Bone marrow (tissue), 2 donors: ENCODE measurements at regions not wholly inside any gene's neighbourhood (a gene's known extent, or its start where the extent isn't known, plus 50 kb on each side); places are given as distances from the start of the nearest gene placed in this dataset.
"Not testable (repeated sequence)": the region's sequence is repeated elsewhere in the genome, so short reads cannot be mapped to it uniquely, and the experiment has no call there.

Source experiments
- DNase-seq, 2 donors: peaks; one replicate each; lab custom pipeline; 2025; lab: John Stamatoyannopoulos, UW

DNA sequence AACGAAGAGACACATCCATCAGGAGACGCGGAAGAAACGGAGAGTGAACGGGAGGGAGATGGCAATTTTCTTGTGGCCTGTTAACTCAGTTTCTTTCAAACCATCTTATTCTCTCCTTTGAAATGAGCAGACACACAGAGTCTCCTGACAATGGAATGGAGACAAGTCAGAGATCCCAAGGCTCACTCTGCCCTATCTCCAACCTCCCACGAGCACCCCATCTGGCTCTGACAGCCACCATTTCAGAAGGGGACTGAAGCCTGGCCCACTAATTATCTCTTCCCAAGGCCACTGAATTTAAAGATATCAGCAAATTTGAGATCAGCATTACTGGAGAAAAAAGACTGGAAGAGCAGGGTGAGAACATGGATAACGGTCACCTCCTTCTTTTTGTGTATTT is 215.6 kb downstream of the DHX15 start:
- no peak for DNase-seq

DNA sequence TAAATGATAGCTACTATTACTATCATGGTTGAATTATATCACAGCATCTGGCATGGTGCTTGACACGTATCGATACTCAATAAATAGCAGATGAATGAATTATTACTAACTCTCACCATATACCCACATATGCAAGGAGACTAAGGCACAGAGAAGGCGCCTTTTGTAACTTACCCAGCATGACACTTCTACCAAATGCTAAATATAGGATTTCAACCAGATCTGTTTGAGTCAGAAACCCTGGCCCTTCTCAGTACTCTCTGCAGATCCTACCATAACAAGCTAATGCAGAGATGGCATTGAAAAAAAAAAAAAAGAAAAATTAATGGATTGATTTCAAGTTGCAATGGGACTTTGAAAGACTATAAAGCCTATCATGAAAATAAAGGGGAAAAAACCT is 219.5 kb downstream of the DHX15 start:
- no peak for DNase-seq

DNA sequence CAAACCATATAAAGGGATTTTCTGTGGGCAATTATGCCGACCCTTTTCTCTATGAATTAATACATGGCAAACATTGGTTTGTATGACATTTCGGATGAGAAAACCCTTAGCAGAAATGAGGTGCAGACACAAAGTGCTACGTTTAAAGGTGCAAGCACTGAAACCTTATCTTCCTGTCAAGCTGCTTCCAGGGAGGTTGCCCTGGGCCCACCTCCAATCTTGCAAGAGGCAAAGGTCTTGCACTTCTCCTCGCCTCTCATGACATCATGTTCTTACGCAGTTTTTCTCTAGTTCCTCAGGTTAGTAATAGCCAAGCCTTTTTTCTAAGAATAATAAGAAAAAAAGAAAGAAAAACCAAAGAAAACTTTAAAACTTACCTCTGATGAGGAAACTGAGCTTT is 220.1 kb downstream of the DHX15 start:
- DNase-seq = no peak

DNA sequence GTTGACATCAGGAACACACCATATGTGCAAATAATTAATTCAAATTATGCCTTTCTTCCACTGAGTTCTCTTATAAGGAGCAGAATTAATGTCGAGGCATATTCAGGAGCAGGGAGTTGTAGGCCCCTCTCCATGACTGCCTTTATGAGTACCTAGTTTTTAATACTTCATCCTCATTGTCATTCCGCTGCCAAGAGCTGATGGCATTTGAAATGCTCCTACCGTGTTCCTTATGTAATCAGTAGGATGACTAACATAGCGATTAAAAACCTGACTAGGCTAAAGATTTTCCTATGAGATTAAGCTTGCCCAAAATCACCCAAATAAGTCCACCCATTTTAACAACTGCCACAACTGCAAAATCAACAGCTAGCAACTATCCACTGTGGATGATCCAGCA is 220.6 kb downstream of the DHX15 start:
- DNase-seq = no peak

DNA sequence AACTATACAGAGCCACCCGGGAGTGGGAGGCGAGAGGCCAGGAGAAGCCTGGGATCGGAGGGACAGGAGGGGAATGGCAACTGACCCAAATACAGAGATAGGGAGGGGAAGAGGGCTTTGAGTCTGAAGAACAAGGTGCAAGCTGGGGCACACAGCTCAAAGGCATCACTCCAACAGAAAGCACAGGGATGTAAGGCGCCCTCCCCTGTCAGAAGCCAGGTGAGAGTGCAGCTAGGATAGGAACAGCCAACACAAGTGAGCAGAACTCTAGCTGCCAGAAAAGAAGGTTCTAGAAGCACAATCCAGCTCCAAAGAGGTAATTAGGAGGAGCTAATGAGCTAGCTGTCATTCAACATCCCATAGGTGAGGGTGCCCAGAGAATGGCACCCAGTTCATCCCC is 232.2 kb downstream of the DHX15 start:
- no peak for DNase-seq

DNA sequence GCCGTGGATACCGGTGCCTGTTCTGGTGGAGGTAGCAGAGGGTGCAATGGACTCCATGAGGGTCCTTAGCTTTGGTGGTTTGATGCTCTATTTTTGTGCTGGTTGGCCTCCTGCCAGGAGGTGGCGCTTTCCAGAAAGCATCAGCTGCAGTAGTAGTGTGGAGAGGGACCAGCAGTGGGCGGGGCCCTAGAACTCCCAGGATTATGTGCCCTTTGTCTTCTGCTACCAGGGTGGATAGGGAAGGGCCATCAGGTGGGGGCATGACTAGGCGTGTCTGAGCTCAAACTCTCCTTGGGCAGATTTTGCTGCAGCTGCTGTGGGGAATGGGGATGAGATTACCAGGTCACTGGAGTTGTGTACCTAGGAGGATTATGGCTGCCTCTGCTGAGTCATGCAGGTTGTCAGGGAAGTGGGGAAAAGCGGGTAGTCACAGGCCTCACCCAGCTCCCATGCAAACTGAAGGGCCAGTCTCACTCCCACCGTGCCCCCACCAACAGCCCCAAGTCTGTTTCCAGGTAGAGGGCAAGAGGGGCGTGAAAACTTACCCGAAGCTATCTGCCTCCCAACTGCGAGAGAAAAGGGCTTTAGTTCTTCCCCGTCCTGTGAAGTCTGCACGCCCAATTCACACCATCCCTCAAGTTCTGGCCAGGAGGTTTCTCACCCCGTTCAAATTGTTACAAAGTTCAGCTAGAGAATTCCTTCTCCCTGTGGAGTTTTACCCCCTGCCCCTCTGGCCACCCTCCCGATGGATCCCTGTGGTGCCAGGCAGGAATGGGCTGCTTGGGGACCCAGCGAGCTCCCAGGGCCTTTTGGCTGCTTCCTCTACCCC is 235.0 kb downstream of the DHX15 start:
- DNase-seq = not testable (repeated sequence)

DNA sequence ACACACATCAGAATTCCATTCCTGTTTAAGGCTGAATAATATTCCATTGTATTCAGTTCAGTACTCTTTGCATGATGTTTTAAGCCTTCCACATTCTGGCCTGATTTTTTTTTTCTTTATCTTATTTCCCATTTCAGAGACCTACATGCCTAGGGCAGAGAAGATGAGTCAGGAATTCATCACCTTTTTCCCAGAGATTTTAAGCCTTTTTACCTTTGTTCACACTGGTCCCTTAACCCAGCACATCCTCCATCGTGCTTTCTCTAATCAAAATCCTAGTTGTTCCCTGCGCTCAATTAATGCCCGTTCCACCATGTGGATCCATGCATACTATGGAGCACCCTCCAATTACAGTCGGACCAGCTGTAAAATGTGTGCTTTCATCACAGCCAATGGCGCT is 245.1 kb downstream of the DHX15 start:
- no peak for DNase-seq

DNA sequence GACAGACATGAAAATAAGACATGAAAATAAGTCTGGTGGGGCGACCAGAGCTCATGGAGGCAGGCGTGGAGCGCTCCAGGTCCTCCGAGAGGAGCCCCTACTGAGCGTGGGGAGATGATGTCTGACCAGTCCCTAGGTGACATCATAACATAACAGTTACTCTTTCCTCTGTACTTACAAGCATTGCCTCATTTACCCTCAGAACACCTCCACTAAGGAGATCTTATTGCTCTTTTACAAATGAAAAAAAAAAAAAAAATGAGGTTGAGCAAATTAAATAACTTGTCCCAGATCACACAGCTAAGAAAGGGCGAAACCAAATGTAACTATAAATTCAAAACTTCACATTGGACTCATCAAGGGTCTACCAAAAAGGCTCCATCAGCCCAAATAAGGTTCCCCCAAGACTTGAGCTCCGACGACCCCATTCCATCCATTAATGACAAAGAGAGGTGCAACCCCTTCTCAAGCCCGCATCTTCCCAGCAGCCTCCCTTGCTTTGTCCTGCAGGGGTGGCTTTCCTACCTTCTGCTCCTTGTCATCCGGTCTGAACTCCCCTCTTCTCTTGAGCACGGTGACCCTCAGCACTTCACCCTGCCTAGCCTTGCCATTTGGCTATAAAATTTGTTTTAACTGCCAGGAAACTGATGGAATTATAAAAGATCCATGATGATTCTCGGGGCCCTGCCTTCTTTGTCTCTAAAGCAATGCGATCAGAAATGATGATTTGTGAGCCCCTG is 246.7 kb downstream of the DHX15 start:
- DNase-seq = no peak

DNA sequence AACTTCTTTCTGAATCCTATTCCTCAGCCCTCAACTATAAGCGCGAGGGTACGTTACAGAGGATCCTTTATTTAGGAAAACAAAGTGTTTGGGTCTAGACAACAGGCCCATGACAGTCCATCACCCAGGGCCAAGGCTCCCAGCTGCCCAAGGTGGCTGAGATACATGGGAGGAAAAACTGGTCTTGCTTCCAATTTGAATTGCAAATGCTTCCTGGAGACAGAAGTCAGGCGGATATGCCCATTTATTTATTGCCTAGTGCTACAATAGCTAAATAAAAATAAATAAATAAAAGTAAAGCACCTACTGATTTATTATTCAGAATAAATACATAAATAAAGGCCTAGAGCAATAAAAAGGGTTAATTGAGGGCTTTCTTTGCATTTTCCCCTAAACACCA is 248.7 kb downstream of the DHX15 start:
- no peak for DNase-seq

DNA sequence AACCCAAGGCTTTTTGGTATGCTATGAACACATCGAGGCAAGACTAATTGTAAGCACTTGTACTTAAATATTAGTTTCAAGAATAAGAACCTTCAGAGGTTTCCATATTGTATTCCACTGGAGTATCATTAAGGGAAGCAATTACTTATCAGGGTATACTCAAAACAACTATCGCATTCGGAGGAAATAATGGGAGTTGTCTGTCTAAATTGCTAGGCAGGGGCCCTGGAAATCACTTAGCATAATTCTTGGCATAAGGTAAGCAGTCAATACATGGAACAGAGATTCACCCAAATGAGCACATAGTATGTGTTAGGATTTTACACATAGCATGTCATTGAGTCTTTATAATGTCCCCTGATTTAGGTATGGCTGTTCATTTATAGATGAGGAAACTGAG is 249.4 kb downstream of the DHX15 start:
- no peak for DNase-seq

DNA sequence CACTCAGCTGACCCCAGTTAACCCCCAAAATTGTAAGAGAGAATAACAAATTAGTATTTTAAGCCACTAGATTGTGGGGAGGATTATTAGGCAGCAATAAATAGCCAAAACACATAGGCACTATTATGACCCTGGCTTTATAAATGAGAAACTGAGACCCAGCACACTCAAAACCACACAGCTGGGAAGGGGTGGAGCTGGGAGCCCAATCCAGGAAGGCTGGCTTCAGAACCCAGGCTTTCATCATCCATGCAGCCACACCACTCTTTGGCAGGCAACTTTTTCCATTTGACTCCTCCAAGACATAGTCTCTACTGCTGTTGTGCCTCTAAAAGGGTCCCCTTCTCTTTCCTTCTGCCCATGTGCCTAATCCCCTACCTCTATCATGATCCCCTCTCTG is 253.8 kb downstream of the DHX15 start:
- DNase-seq = no peak

DNA sequence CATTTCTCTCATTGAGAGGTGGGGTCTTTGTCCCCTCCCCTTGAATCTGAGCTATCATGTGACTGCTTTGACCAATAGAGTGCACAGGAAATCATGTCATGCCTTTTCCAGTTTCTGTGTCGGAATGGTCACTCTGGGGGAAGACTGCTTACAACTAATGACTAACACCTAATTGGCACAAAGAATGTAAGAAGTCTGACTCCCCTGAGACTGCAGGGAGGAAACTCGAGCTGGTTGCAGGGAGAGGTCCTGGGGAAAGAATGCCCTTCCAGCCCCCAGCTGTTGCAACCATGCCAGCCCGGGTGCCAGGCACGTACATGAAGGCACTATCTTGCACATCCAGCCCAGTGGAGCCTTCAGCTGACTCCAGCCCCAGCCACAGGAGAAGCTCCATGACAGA is 254.2 kb downstream of the DHX15 start:
- DNase-seq = no peak

DNA sequence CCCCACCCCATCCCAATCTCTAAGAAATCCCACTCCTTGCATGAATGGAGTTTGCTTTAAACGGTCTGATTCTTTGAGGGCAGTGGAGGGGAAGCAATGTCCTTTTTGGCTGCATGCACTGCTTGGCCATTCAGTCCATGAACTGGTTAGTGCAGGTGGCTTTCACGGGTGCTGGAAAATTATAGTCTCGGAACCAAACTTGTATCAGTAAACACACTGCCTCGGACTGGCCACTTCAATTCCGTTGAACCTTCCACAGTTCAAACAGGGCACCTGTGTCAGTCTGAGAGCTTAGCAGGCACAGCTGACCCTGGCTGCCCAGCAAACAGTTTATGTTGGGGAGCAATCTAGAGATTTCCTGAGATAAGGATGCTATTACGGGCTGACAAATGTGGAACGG is 255.6 kb downstream of the DHX15 start:
- DNase-seq = no peak

DNA sequence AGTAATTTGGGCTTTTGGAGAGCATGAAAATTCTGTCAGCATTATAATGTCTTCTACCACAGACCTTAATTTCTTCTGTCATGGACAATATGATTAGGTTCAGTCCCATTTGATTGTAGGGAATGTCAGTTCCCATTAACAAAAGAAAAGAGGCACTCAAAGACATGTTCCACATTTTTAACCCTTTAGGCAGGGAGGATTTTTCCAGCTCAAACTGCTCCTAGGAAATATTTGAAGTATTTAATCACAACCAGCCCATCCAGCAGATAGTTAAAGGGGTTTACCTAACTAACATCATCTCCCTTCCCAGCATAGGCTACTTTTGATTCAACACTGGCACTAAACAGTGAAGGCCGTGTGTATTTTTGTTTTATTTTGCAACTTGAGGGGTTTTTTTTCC is 256.0 kb downstream of the DHX15 start:
- DNase-seq = no peak

DNA sequence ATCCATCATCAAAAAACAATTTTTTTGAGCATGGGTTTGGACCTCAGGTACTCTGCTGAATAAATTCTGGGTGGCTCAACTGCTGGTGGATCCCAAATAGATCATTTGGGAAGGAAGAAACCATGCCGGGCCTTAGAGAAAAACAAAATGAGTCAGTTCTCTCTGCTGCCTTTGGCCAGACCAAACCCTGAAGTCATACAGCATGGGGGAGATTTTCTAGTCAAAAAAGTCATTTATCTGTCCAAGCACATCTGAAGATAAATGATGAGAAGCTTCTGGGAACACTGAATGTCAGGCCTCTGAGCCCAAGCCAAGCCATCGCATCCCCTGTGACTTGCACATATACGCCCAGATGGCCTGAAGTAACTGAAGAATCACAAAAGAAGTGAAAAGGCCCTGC is 261.4 kb downstream of the DHX15 start:
- DNase-seq = no peak

DNA sequence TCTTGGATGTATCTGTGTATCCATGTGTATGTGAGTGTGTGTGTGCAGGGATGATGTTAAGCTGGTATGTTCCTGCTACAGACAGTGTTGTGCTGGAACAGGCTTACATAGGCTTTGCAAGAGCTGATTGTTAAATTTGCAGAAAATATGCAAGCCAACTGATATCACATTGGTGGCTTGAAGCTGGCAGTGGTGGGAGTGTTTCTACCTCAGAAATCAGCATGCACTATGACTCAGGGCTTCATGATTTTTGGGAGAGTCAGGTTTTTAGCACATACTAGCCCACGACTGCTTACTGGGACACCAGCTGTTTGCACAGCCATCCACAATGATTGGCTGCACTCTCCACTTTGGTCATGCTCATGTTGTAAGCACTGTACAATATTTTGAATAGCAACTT is 261.8 kb downstream of the DHX15 start:
- DNase-seq = no peak

DNA sequence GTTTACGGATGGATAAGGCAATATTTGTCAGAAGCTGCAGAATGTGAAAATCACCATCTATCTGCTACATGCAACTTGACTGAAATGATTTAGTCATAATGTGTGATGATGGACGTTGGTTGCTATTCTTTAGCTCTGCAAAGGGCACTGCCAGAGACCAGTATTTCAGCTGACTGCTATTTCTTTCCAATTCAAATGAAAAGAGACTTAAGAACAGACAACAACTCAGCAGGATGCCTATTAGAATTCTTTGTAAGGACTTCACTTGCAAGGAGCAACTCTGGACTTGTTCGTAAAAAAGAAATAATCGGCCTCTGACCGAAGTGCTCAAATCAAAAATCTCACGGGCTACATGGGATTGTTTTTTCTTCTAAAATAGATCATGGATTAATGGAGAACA is 262.7 kb downstream of the DHX15 start:
- no peak for DNase-seq

DNA sequence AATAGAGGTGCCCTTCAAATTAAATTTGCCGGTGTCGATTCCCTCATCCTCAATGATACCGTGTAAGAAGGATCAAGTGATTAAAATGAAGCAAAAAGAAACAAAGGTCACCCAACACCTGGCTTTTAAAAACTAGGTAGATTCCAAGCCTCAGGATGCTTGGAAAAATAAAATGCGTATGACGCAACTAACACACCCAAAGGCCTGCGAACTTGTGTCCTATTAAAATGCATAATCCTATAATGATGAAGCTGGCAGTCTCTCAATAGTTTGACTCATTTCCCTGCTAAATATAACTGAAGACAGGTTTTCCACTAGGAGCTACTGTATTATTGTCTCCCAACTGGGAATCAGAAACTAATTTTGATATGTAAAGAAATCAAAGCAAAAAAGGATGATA is 263.2 kb downstream of the DHX15 start:
- DNase-seq = no peak

DNA sequence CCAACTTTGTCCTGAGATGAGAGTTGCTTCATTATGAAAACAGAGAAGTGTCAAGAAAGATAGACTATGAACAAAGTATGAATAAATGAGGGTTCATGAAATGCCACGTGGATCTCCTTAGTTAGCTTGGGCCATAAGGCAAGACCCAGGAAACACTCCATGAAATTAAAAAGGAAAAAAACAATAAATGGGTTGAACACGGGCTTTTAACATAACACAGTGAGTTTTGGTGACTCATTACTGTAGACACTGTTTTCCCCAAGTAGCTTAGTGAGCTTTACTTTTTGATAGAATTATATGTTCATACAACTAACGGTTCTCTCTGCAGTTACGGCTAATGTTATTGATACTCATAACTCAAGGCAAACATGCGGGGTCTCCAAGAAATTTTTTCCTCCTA is 265.0 kb downstream of the DHX15 start:
- no peak for DNase-seq

DNA sequence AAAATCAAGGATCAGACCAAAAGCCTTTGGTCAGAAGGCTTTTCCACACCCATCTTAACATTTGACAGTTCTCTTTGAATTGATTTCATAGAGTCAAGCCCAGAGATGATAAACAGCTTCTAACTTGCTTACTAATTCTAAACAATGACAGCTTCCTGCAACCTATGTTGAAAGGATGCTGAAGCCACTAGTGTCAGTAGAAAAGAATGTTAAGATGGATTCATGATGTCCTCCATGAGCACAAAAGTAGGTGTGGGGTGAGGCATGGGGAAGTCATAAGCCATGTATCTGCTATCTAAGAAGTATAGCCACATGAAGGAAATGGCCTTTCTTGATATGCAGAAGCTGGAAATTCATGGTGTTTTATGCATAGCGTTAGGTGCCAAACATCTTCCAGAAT is 269.3 kb downstream of the DHX15 start:
- no peak for DNase-seq

DNA sequence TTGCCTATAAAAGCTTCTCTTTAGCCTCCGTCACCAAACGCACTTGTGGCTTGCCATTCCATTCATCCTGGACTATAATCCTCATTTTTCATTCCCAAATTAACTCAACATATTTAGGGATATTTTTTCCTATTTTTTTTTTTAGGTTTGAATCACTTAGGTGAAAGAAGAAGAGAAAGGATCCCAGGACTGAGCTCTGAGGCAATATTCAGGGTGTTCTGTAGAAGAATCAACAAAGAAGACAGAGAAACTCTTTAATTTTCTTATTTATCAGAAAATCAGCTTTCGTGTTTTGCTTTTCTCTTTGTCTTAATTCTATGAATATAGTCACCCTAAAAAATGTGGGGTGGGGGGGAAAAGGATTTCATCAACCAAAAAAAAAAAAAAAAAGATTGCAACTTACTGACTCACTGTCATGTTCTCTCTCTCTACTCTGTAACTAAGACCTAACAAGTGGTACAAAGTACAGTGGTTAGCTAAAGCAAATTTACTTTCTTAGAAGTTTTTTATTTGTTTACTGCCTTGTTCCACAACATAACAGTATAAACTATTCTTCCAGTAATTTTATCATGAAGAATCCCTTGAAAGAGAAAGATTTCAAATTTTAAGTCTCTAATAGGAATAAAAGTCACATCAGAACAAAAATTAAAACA is 272.0 kb downstream of the DHX15 start:
- no peak for DNase-seq

DNA sequence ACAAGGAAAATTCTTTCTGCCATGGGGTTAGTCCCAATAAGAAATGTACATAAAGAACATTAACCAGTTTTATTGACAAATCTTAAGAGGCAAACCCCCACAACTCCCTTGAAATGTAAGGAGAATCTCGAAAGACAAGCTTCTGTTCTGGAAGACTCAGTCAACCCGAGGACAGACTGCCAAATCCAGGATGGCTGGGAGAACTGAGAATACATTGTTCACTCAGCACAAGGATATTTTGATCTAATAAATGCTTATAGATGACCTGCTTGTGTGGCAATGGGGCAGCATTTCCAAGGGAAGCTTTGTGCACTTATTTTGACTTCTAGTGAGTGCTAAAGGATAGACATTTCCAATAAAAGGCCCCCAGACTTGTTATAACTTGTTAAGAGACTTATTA is 280.4 kb downstream of the DHX15 start:
- DNase-seq = no peak

DNA sequence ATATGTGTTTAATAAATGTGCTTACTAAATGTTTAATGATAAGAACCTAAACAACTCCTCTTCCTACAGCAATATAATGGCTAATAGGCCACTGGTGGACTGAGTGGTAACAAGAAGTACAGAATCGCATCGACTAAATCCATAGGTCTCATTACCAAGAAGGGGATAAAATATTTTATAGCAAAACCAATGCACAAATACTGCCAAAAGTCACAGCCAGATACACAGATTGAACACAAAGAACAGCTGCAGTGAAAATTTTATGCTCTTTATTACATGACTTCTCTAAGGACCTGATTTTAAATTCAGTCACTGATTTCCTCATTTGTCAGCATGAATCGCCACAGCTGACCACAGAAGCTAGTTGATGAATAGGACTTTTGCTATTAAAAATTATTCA is 285.4 kb downstream of the DHX15 start:
- DNase-seq = no peak
